Fibroblast of skin of left quadriceps (primary cell): ENCODE measurements at regions not wholly inside any gene's neighbourhood (a gene's known extent, or its start where the extent isn't known, plus 50 kb on each side); places are given as distances from the start of the nearest gene placed in this dataset.

ENCODE experiments used
- DNase-seq, 2 experiments: peaks; one replicate each; pipeline ENCODE4 v3.0.0-alpha.2; 2013; ENCODE audit warnings: low read depth in 2 of 2

- DNase-seq = no peak
Measured at GRCh38 chr2:212709280-212709679, 170.7 kb upstream of the ERBB4 start.

GRCh38 chr2:212708355-212708754 is 169.8 kb upstream of the ERBB4 start:
- DNase-seq = no peak

DNA sequence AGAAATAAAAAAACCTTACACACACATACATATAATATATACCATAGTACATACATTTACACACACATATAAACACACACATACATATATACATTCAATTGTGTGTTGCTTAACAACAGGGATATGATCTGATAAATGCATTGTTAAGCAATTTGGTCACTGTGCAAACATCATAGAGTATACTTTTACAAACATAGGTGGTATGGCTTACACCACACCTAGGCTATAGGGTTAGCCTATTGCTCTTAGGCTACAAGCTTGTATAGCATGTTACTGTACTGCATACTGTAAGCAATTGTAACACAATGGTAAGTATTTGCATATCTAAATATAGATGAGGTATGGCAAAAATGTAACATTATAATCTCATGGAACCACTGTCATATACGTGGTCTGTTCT is 156.8 kb upstream of the ERBB4 start:
- DNase-seq = no peak

GRCh38 chr2:212694398-212694797 is 155.8 kb upstream of the ERBB4 start:
- no peak for DNase-seq

DNA sequence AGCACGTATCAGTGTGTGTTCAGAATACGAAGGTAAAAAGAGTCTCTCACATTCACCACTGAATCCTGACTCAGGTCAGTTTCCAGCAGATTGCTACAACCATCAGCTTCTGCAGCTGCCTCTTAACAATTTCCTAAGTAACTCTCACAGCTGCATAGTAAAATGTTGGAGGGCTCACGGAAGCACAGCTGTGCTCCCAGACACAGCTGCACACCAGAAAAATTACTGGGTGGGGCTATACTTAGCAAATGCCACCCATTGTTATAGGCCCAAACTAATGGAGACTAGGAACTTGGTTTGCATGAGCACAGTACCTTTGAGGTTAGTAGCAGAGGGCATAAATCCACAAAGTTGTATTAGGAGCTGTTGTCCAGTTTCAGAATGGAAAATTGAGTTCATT is 153.9 kb upstream of the ERBB4 start:
- no peak for DNase-seq

- DNase-seq = peak; percentile 28 to 37
Measured at GRCh38 chr2:212686285-212686895, 147.8 kb upstream of the ERBB4 start.

DNA sequence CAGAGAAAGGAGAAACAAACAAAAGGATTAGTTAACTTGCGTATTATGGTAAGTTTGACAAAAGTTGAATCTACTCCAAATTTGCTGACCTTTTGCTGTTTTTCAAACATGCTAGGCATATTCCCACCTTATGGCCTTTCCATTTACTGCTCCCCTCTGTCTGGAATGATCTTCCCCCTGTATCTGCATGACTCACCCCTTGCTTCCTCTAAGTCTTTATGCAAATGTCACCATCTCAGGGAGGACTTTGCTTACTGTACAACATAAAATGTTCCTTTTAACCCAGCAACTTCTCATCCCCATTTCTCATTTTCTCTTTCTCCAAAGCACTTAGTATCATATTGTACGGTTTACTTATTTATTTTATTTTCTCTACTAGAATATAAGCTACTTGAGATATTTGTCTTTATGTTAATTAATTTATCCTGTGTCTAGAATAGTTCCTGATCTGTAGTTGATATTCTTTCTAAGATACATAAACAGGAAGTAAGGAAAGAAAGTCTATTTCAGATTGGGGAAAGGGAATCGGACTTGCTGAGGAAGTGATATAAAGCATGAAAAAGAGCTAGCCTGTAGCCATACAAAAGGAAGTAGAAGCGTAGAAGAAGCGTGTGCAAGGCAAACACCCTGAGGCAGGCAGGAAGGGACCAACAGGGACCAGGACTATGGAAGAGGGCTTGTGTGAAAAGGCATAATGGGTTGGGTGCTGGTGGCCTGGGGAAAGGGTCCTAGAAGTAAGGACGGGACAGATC is 144.9 kb upstream of the ERBB4 start:
- DNase-seq = no peak

DNA sequence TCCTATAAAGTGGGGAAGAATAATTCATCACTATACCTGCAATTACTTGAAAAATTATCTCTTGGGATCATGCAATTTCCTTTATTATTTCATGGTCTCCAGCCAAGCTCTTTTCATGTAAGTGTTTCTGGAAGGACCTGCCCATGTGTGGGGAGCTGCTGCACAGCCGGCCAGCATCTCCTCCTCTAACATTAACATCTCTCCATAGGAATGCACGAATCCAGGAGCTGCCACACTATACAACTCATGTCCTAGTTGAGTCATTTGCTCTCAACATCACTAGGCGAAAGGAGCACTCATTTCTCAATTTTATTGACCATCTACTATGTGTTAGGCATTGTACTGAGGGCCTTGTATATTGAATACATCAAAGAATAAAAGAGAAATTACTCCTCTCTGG is 144.3 kb upstream of the ERBB4 start:
- no peak for DNase-seq

DNA sequence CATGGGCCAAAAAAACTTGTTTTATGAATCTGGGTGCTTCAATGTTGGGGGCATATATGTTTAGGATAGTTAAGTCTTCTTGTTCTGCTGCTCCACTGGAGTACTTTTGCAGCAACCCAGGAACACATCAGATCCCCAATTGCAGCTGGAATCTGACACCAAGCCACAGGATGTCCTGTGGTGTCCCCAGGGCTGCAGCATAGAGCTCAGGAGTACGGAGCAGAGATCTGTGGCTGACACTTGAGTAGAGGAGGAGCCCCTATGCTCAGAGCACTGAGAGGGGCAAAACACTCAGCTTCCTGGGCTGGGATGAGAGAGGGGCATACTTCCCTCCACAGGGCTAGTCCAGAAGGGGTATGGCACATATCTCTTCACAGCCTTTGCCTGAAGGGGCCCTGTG is 138.9 kb upstream of the ERBB4 start:
- no peak for DNase-seq

- no peak for DNase-seq
Measured at GRCh38 chr2:212672186-212672585, 133.6 kb upstream of the ERBB4 start.

DNA sequence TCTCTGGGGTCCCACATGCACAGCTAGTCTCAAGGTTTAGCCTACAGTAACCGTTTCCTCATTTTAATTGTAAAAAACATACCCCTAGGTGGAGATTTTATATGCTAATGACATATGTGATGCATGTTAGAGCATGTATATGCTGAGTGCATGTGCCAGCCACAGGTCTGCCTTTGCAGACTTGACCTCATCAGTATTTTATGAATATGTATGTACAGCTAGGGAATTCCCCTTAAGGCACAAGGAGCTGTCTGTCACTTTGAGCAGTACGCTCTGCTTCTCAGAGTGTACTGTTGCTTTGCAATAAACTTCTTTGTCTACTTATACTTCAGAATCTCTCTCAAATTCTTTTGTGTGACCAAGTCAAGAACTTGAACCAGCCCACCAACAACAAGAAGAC is 131.2 kb upstream of the ERBB4 start:
- DNase-seq = no peak

- DNase-seq = no peak
Measured at GRCh38 chr2:212667751-212668316, 129.2 kb upstream of the ERBB4 start.

DNA sequence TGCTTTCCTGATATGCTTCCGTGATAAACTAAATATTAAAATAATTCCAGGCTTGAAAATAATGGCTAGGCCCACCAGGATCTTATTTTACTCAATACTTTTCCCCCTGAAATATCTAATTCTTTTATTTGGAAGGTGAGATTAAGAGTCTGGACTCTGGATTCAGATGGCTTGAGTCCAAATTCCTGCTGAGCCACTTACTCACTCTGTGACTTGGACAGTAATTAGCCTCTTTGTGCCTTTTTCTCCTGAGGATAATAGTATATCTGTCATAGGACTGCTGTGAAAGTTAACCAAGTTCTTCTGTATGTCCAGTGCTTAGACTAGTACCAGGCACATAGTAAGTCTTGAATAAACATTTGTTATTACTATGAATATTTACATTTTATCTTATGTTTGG is 127.3 kb upstream of the ERBB4 start:
- DNase-seq = no peak

DNA sequence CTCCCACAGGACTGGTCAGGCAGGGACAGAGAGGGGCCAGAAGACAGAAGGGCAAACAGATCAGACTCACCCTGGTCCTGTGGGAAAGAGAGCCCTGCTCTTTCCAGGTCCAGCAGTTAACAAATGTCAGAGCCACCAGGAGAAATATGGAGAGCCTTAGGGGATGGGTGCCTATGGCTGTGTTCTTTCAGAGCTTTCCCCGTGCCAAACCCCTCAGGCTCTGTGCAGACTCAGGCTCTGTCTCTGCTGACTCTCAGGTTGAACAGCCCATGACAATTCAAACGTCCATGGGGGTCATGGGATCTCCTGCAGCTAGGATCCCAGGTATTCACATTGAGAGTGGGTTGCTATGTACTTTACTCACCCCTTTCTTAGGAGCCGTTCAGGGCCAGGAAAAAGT is 120.8 kb upstream of the ERBB4 start:
- no peak for DNase-seq

GRCh38 chr2:212649646-212650045 is 111.0 kb upstream of the ERBB4 start:
- no peak for DNase-seq

DNA sequence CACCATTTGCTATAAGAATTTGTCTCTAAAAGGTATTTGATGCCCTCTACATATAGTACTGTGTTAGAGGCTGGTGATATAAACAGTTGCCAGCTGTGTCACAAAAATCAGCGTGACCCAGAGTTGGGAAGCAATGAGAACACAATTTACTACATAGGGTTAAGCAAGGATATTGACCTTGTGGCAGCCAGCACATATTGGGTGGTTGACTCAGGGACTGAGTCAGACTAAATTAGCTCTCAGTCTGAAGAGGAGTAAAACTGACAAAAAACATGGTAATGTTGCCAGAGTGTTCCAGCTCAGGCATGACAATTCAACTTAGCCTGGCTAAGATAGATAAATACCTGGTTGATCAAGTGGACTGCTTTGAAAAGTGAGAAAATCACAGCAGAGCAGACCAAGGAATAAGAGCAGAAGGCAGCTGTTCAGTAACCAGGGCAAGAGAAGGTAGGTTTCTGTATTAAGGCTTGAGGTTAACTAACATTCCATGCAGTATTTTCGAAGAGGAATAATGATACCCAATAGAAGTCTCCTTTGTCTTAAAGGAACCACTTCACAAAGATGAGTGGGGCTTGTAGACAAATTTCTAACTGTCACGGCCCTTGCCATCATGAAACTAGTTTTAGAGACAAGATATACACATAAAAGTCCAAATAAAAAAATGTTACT is 108.2 kb upstream of the ERBB4 start:
- peak in 1 of 2 experiments; percentile 4 for DNase-seq

DNA sequence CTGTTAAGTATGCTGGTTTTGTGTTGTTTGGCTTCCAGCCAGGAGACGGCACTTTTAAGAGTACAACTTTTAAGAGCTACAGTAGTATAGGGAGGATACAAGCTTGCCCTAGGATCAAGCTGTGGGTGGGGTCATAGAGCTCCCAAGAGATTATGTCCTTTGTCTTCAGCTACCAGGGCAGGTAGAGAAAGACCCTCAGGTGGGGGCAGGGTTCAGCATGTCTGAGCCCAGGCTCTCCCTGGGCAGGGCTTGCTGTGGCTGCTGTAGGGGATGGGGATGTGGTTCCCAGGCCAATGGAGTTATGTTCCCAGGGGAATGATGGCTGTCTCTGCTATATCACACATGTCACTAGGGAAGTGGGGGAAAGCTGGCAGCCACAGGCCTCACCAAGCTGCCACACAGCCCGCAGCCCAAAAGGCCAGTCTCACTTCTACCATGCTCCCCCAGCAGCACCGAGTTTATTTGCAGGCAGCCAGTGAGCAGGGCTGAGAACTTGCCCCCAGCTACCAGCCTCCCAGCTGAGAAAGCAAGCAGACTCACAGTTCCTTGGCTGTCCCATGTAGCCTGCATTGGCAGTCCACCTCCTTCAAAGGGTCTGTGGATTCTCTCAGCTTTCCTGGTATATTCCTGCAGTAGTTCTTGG is 105.7 kb upstream of the ERBB4 start:
- no peak for DNase-seq

DNA sequence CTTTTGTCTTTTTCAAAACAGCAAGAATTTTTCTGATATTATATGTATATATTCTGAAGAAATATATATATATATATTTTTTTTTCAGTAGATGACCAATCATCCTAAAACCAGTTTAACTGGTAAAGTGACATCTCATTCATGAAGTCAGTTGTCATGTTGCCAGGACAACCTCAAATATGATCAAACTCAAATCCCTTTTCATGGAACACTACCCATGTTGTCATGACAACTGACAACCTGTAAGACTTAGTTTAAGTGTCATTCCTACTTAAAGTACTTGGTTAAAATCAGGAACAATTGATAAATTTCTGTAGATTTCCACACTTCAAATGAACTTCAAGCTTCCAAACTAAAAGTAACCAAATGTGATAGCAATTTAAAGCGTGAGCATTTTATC is 101.8 kb upstream of the ERBB4 start:
- no peak for DNase-seq

DNA sequence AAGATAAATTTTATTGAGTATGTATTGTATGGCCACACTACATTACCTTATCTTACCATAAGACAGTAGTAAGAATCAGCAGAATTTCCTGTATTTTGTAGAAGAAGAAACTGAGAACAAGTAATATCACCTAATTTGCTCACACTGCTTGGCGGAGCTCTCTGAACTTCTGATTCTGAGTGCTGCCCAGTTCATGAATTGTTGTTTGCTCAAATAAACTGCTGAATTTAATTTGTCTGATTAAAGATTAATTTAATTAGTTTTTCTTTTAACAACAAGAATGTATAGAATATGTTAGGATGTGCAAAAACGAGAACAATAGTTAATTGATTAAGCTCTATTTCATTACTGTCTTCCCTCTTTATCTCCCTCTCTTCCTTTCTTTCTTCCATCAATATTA is 100.1 kb upstream of the ERBB4 start:
- DNase-seq = no peak

- no peak for DNase-seq
Measured at GRCh38 chr2:212628586-212628985, 90.0 kb upstream of the ERBB4 start.

DNA sequence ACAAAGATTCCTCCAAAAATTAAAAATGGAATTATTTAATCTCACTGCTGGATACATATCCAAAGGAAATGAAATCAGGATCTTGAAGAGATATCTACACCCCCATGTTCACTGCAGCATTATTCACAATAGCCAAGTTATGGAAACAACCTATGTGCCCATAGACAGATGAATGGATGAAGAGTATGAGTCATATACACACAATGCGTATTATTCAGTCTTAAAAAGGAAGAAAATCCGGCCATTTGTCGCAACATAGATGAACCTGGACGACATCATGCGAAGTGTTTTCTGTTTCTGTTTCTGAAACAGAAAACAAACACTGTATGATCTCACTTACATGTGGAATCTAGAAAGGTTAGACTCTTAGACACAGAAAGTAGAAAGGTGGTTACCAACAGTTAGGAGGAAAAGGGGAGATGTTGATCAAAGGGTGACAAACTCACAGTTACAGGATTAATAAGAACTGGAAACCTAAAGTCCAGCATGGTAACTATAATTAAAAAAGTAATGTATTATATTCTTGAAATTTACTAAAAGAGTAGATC is 87.8 kb upstream of the ERBB4 start:
- no peak for DNase-seq

DNA sequence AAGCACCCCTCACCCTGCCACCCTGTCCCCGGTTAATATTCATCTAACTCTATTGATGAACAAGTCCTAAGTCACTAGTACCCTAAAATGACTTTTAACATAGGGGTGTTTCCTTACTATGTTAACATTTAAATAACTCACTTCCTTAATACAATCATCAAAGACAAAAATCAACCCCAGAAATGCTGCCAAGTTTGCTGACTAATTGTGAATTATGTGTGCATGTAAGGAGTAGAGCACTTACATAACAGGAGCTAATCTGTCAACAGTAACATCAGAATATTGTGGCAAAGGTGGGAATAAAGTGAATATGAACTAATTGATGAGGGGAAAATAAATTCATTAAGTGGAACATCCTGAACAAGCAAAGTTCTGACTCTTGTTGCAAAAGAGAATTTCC is 81.4 kb upstream of the ERBB4 start:
- no peak for DNase-seq
